ENCODE measurements at regions not wholly inside any gene's neighbourhood (a gene's known extent, or its start where the extent isn't known, plus 50 kb on each side); places are given as distances from the start of the nearest gene placed in this dataset.

GRCh38 chr2:167858086-167858485, 389.3 kb downstream of the STK39 start (continued):
- no peak for TF ChIP-seq HNF4A (conservative IDR thresholded peaks at IDR 0.05)

DNA sequence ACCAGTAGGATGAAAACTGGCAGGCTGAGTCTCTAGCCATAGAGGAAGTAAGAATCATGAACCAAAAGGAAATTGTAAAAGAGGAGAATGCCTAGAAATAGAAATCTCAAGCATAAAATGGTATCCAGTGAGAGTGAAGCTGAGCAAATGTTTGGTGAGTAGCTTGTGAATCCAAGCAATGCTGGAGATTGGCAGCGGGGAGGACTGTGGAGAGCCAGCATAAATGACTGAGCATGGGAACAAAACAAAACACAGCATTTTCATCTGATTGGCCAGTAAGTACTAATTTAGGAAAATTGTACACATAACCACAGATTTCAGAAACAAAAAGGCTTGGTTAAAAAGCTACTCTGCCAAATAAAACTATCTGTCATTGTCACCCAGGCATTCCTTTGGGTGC, 390.0 kb downstream of the STK39 start:
- WGBS: 91% methylated on average over 1 of the region's 1 CpG
- Histone ChIP-seq H3K4me1 (ENCODE audit: control insufficient read depth in 4 of 4, insufficient read depth in 4 of 4, low read length in 3 of 4) (no peaks in the 10 kb centered on the region), H3K4me3 (ENCODE audit: low read depth in 1 of 3, low read length in 3 of 3) (no peak overlapping the region), H3K36me3 (ENCODE audit: control insufficient read depth in 4 of 4, insufficient read depth in 3 of 4, low read depth in 1 of 4, low read length in 3 of 4) (no peaks in the 10 kb centered on the region), H3K27ac (ENCODE audit: low read depth in 1 of 2, low read length in 2 of 2) (no peak overlapping the region), H3K27me3 (ENCODE audit: control insufficient read depth in 4 of 4, insufficient read depth in 4 of 4, low read length in 3 of 4) (no peaks in the 10 kb centered on the region), H3K9ac (ENCODE audit: low read depth in 1 of 2, low read length in 2 of 2) (no peak overlapping the region), H3K9me3 (ENCODE audit: control insufficient read depth in 4 of 4, low read length in 3 of 4) (no peaks in the 10 kb centered on the region)
- TF ChIP-seq MAX (IDR thresholded peaks at IDR 0.05) (no peak), RXRA (IDR thresholded peaks at IDR 0.05) (no peak), CTCF (IDR thresholded peaks at IDR 0.05; ENCODE audit: low read depth, low read length, missing input control) (no peak), ATF3 (IDR thresholded peaks at IDR 0.05) (no peak), FOXA1 (IDR thresholded peaks at IDR 0.05) (no peak), REST (IDR thresholded peaks at IDR 0.05) (no peak)
- DNase-seq (ENCODE audit: low spot score): no peak

- no peak overlapping the region for H3K27ac ChIP-seq (ENCODE audit: low read depth in 1 of 2, low read length in 2 of 2)
- TF ChIP-seq CTCF (IDR thresholded peaks at IDR 0.05; ENCODE audit: low read depth, low read length, missing input control): peak; percentile 13
- TF ChIP-seq ATF3 (IDR thresholded peaks at IDR 0.05): no peak
- peak; percentile 56 to 66 for TF ChIP-seq RAD21 (IDR thresholded peaks at IDR 0.05)
- no peak for DNase-seq (ENCODE audit: low spot score)
- H3K27me3 ChIP-seq (ENCODE audit: control insufficient read depth in 4 of 4, insufficient read depth in 4 of 4, low read length in 3 of 4): no peaks in the 10 kb centered on the region
- H3K9ac ChIP-seq (ENCODE audit: low read depth in 1 of 2, low read length in 2 of 2): no peak overlapping the region
- no peak overlapping the region for H3K4me3 ChIP-seq (ENCODE audit: low read depth in 1 of 3, low read length in 3 of 3)
- H3K9me3 ChIP-seq (ENCODE audit: control insufficient read depth in 4 of 4, low read length in 3 of 4): no peaks in the 10 kb centered on the region
- no peaks in the 10 kb centered on the region for H3K36me3 ChIP-seq (ENCODE audit: control insufficient read depth in 4 of 4, insufficient read depth in 3 of 4, low read depth in 1 of 4, low read length in 3 of 4)
- H3K4me1 ChIP-seq (ENCODE audit: control insufficient read depth in 4 of 4, insufficient read depth in 4 of 4, low read length in 3 of 4): no peaks in the 10 kb centered on the region
These were observed 391.2 kb downstream of the STK39 start for GRCh38 chr2:167856190-167856589.
